SK-N-SH (cell line): ENCODE measurements at regions not wholly inside any gene's neighbourhood (a gene's known extent, or its start where the extent isn't known, plus 50 kb on each side); places are given as distances from the start of the nearest gene placed in this dataset.

Experiments
- CHD2 ChIP-seq: fragments of 150-350 bp; IDR thresholded peaks from 2 replicates; pipeline ENCODE4 v1.6.1; 2018; ENCODE audit warnings: low read length; ENCODE audit not compliant: partially characterized antibody
- CTCF ChIP-seq: fragments of 200-600 bp; sonication (generic); IDR thresholded peaks from 2 replicates; pipeline ENCODE4 v1.6.1; 2017; ENCODE audit warnings: antibody characterized with exemption, mild to moderate bottlenecking, moderate library complexity
- EP300 ChIP-seq, 2 experiments: IDR thresholded peaks; 2 replicates each; pipeline versions ENCODE4 v1.4.0 to v1.6.1; 2012; ENCODE audit warnings: borderline replicate concordance in 1 of 2, low read depth in 1 of 2, low read length in 1 of 2
- EZH2phosphoT487 ChIP-seq: fragments of 200-600 bp; sonication (generic); IDR thresholded peaks from 2 replicates; pipeline ENCODE4 v1.6.1; 2017; ENCODE audit warnings: low read depth, mixed run types, mild to moderate bottlenecking, antibody characterized with exemption, moderate library complexity, borderline replicate concordance
- RAD21 ChIP-seq: IDR thresholded peaks from 2 replicates; pipeline ENCODE4 v1.6.1; 2012; ENCODE audit warnings: mild to moderate bottlenecking, low read length
- REST ChIP-seq: IDR thresholded peaks from 2 replicates; pipeline ENCODE4 v1.6.1; 2012; ENCODE audit warnings: mild to moderate bottlenecking, low read depth, low read length, moderate library complexity
- TAF1 ChIP-seq: IDR thresholded peaks from 2 replicates; pipeline ENCODE4 v1.6.1; 2012; ENCODE audit warnings: low read depth, mild to moderate bottlenecking, low read length, moderate library complexity, borderline replicate concordance

DNA sequence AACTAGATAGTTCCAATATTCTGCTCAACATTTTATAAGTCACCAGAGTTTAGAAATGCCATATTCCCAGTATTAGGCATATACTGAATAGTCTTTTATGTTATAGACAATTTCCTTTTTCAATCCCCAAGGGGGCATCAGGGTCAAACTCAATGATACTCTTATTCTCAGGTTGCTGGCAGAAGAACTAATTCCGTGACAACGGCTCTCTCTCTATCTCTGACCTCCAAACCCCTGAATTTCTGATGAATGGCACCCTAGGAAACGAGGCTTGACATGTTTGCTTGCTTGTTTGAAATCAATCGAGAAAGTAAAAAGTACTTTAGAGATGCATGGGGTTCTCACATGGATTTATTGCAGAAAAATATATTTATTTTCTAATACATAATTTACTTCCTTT, 160.1 kb downstream of the CASP12 start:
- TF ChIP-seq EP300 (IDR thresholded peaks at IDR 0.05; ENCODE audit: borderline replicate concordance in 1 of 2, low read depth in 1 of 2, low read length in 1 of 2) (no peak), RAD21 (no peak), CTCF (no peak), CHD2 (no peak), EZH2phosphoT487 (no peak), TAF1 (no peak), REST (no peak)
